DOHH2 (cell line): ENCODE measurements at regions not wholly inside any gene's neighbourhood (a gene's known extent, or its start where the extent isn't known, plus 50 kb on each side); places are given as distances from the start of the nearest gene placed in this dataset.

ENCODE experiments used
- H3F3A ChIP-seq: fragments of 200-600 bp; sonication (generic), shearing (Covaris generic); 2 replicates; pipeline ENCODE4 v1.6.0; 2016; ENCODE audit warnings: antibody characterized with exemption, mild to moderate bottlenecking; ENCODE audit not compliant: control insufficient read depth, insufficient read depth
- H3K27ac ChIP-seq: fragments of 200-600 bp; sonication (generic); 2 replicates; pipeline ENCODE4 v1.5.1; 2014; ENCODE audit warnings: low read depth, mild to moderate bottlenecking, low read length, moderate library complexity
- H3K27me3 ChIP-seq: fragments of 200-600 bp; sonication (generic); 2 replicates; pipeline ENCODE4 v1.6.1; 2014; ENCODE audit warnings: mild to moderate bottlenecking, low read length, mixed read lengths; ENCODE audit not compliant: control insufficient read depth
- H3K36me3 ChIP-seq: fragments of 200-600 bp; sonication (generic); 2 replicates; pipeline ENCODE4 v1.6.1; 2014; ENCODE audit warnings: mild to moderate bottlenecking, low read length, moderate library complexity, mixed read lengths; ENCODE audit not compliant: control insufficient read depth
- H3K4me1 ChIP-seq: fragments of 200-600 bp; sonication (generic); 2 replicates; pipeline ENCODE4 v1.6.1; 2014; ENCODE audit warnings: mild to moderate bottlenecking, low read length, mixed read lengths; ENCODE audit not compliant: control insufficient read depth
- H3K4me2 ChIP-seq: fragments of 200-600 bp; sonication (generic); 2 replicates; pipeline ENCODE4 v1.6.0; 2014; ENCODE audit warnings: mild to moderate bottlenecking, low read length, moderate library complexity
- H3K4me3 ChIP-seq: fragments of 200-600 bp; sonication (generic); 2 replicates; pipeline ENCODE4 v1.5.1; 2014; ENCODE audit warnings: mild to moderate bottlenecking, low read length, mixed read lengths
- H3K79me2 ChIP-seq: fragments of 200-600 bp; sonication (generic); 2 replicates; pipeline ENCODE4 v1.6.1; 2014; ENCODE audit warnings: mild to moderate bottlenecking, low read length, mixed read lengths; ENCODE audit not compliant: control insufficient read depth
- H3K9me2 ChIP-seq: fragments of 200-600 bp; sonication (generic); replicated peaks from 2 replicates; pipeline ENCODE4 v1.6.1; 2014; ENCODE audit warnings: mild to moderate bottlenecking, low read length, mixed read lengths; ENCODE audit not compliant: control insufficient read depth
- H3K9me3 ChIP-seq: fragments of 200-600 bp; sonication (generic); 2 replicates; pipeline ENCODE4 v1.6.1; 2014; ENCODE audit warnings: antibody characterized with exemption, low read length, mixed read lengths; ENCODE audit not compliant: control insufficient read depth, insufficient read depth
- H4K20me1 ChIP-seq: fragments of 200-600 bp; sonication (generic); 2 replicates; pipeline ENCODE4 v1.6.0; 2014; ENCODE audit warnings: low read depth, mild to moderate bottlenecking, antibody characterized with exemption, low read length, moderate library complexity; ENCODE audit not compliant: control insufficient read depth, insufficient read depth
- EZH2phosphoT487 ChIP-seq: fragments of 200-600 bp; sonication (generic); IDR thresholded peaks from 2 replicates; pipeline ENCODE4 v1.6.1; 2017; ENCODE audit warnings: borderline replicate concordance, mild to moderate bottlenecking, antibody characterized with exemption, low read length, moderate library complexity, mixed read lengths
- TF ChIP-seq, protein P1 (sequence below): fragments of 200-600 bp; sonication (generic); IDR thresholded peaks from one replicate; pipeline ENCODE4 v1.5.1; 2014; ENCODE audit warnings: antibody characterized with exemption, mild to moderate bottlenecking, low read depth, low read length; ENCODE audit not compliant: poor library complexity, severe bottlenecking

DNA sequence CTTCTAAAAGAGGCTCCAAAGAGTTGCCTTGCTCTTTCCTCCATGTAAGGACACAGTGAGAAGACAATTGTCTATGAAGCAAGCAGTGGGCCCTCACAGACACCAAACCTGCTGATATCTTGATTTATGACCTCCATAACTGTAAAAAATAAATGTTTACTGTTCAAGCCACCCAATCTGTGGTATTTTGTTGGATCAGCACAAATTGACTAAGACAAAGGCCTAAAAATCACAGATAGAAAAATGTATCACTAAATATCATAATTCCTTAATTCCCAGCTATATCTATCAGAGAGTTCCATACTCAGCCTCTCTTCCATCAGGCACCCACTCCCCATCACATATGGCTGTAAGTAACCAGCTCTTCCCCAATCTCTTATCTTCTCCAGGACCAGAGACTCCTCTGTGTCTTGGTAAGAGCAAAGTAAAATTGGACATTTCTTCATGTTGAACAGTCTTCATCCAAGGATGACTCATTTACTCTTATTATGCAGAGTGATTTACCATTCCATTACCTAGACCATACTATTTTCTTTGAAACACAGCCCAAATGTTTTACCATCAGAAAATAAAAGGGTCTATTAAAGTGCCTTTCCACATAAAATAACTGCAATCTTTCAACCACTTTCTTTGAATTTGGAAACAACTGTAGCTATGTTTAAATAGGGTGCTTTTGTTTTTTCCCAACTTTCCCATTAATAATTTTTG is 503.6 kb downstream of the MRPL39 start:
- Histone ChIP-seq H3K4me2 (no peak overlapping the region), H3K9me3 (no peaks in the 10 kb centered on the region), H3K27ac (no peak overlapping the region), H3K79me2 (no peaks in the 10 kb centered on the region), H3F3A (no peaks in the 10 kb centered on the region), H3K36me3 (no peaks in the 10 kb centered on the region), H3K27me3 (no peaks in the 10 kb centered on the region), H3K4me3 (no peak overlapping the region), H3K9me2 (no peaks in the 10 kb centered on the region), H3K4me1 (no peaks in the 10 kb centered on the region), H4K20me1 (no peaks in the 10 kb centered on the region)
- no peak for TF ChIP-seq EZH2phosphoT487
- TF ChIP-seq, protein P1, sequence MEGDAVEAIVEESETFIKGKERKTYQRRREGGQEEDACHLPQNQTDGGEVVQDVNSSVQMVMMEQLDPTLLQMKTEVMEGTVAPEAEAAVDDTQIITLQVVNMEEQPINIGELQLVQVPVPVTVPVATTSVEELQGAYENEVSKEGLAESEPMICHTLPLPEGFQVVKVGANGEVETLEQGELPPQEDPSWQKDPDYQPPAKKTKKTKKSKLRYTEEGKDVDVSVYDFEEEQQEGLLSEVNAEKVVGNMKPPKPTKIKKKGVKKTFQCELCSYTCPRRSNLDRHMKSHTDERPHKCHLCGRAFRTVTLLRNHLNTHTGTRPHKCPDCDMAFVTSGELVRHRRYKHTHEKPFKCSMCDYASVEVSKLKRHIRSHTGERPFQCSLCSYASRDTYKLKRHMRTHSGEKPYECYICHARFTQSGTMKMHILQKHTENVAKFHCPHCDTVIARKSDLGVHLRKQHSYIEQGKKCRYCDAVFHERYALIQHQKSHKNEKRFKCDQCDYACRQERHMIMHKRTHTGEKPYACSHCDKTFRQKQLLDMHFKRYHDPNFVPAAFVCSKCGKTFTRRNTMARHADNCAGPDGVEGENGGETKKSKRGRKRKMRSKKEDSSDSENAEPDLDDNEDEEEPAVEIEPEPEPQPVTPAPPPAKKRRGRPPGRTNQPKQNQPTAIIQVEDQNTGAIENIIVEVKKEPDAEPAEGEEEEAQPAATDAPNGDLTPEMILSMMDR = no peak

DNA sequence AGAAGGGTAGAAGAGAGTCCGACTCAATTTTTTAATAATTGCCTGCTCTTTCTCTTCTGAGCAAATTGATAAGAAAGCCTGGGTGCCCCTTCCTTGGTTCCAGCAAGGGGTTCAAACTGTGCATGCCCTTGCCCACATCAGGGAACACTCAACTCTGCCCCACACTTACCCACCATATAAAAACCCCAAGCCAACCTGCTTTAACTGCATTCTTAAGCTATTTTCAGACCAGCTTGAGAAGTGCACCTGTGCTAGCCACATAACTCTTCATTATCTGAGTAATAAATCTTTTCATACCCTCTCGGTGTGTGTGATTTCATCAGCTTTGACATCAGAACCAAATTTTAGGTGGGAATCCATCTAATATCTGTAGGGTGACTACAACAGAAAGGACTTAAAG is 509.6 kb downstream of the MRPL39 start:
- TF ChIP-seq, protein P1 = no peak
- no peak for TF ChIP-seq EZH2phosphoT487
- 0 out of 2 replicates have a peak, but pooled peaks cover 4% of the 10 kb centered on the region for H3K9me3 ChIP-seq
- no peaks in the 10 kb centered on the region for H3K36me3 ChIP-seq
- no peaks in the 10 kb centered on the region for H4K20me1 ChIP-seq
- no peak overlapping the region for H3K4me2 ChIP-seq
- H3F3A ChIP-seq = no peaks in the 10 kb centered on the region
- no peaks in the 10 kb centered on the region for H3K79me2 ChIP-seq
- no peaks in the 10 kb centered on the region for H3K9me2 ChIP-seq
- no peaks in the 10 kb centered on the region for H3K4me1 ChIP-seq
- H3K27me3 ChIP-seq = no peaks in the 10 kb centered on the region
- no peak overlapping the region for H3K27ac ChIP-seq
- no peak overlapping the region for H3K4me3 ChIP-seq

DNA sequence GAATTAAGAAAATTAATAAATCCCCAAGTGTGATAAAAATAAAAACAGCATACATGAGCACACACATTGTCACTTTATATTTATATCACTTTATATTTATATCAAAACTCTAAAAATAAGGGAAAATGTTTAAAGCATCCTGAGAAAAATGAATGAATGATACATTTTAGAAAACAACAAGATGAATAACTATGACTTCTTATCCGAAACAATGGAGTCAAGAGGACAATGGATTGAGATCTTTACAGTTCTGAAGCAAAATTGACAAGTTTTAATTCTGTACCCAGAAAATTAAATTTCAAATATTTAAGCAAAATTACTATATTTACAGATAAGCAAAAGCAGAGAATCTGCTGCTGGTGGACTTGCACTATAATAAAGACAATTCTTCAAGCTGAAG is 512.6 kb downstream of the MRPL39 start:
- Histone ChIP-seq H3K79me2 (no peaks in the 10 kb centered on the region), H3K9me3 (peaks cover 4% of the 10 kb centered on the region; the same call in 1 of the 2 replicates), H3K9me2 (no peaks in the 10 kb centered on the region), H3K27me3 (no peaks in the 10 kb centered on the region), H3F3A (no peaks in the 10 kb centered on the region), H3K4me1 (no peaks in the 10 kb centered on the region), H3K4me2 (no peak overlapping the region), H3K4me3 (no peak overlapping the region), H3K27ac (no peak overlapping the region), H4K20me1 (no peaks in the 10 kb centered on the region), H3K36me3 (no peaks in the 10 kb centered on the region)
- TF ChIP-seq, protein P1 = no peak
- TF ChIP-seq EZH2phosphoT487 = no peak
